GM18498 (cell line): ENCODE measurements at regions not wholly inside any gene's neighbourhood (a gene's known extent, or its start where the extent isn't known, plus 50 kb on each side); places are given as distances from the start of the nearest gene placed in this dataset.

Source experiments
- ATAC-seq: cut with Tn5 transposase; IDR thresholded peaks from one replicate; pipeline ENCODE4 v1.9.1; 2021; ENCODE audit warnings: mild to moderate bottlenecking, moderate library complexity; ENCODE audit not compliant: unreplicated experiment

DNA sequence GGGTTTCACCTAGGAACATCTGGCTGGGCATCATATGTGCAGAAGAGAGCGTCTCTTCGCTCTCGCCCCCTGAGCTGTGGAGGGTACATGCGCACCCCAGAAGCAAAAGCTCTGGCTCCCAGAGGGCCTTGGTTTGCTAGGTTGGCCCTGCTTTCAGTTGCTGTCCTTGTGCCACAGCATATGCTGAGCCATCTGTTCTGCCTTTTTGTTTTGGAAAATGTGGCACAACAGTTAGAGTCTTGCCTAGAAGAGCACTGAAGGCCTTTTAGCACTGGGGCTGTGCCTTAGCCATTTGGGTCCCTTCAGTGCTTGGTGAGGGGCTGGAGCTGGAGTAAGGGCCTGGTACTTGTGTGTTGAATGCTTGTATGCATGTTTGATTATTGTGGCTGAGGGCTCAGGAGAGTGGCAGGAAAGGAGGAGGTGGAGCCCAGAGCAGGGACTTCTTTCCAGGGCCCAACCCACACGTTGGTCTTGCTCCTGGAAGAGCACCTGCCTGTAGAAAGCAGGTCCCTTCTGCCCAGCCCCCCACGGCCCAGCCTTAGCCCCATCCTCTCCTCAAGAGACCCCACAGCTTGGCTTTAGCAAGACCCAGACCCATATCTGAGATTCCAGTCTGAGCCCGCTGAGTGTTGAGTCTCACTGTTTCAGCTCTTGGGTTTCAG, 113.7 kb downstream of the SLC25A47 start:
- no peak for ATAC-seq

GRCh38 chr14:100438271-100438670, 115.1 kb downstream of the SLC25A47 start:
- no peak for ATAC-seq

DNA sequence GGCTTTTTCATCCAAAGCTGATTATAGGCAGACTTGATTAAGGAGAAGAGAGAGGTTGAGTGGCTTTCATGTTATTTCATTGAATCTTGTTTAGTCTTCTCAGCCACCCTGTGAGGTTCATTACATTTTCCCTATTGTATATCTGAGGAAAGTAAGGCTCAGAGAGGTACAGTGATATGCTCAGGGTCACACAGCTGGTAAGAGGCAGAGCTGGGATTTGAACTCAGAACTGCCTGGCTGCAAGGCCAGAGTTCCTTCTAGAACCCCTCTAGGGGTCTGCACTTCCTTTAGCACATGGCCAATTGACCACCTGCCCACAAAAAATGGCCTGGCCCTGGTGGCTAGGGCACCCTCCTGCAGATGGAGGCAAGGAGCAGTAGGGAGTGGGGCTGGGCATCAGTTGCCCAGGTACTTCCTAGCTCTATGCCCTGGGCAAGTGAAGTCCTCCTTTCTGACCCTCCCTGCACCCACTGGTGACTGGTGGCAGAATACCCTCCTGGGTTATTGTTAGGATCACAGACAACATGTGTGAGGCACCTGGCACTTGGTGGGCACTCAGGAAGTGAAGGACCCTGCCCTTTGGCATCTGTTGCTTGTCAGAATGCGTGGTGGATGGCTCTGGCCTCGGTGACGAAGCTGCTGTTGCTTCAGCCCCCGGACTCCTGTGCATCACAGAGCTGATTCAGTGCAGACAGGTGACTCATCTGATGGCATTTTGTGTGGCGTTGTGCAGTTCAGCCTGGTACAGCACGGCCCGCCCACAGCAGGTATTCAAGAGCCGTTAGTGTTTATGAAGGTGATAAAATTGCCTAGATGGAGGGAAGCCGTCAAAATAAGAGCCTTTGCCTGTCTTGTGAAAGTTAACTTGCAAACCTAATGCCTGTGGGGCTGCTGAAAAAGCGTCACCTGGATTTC, 115.8 kb downstream of the SLC25A47 start:
- no peak for ATAC-seq

DNA sequence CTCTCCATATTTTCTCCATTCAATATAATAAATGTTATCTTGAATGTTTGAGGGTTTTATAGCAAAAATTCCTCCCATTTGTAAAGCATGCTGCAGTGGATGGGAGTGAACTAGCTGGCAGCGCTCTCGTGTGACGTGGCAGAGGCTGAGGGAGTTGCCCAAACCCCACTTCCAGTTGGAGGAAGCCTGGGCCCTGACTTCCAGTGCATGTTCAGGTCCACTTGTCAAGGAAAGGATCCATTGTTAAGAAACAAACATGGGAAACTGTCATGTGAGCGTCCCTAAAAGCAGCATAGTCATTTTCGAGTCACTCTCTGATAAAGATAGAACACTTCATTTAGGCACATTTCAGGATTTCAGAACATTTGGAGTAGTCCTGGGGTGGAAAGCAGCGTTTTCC, 116.6 kb downstream of the SLC25A47 start:
- ATAC-seq = no peak

DNA sequence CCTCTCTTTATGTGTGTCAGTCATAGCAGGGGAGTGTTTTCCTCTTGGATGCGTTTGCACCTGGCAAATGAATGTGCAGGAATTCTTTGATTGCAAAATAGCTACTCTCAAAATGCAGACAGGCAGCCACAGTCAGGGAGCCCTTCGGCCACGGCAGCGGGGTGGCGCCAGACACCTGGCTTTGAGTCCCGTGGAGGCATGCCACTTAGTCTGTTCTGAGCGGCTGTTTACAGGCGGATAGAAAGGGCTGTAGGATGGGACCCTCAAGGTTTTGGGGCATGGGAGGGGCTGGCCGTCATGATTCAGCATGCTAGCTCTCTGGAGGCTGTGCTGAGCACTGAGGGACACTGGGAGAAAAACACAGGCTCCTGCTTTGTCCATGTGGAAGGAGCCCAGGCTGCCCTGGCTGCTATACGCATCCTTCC, 117.1 kb downstream of the SLC25A47 start:
- ATAC-seq = no peak

DNA sequence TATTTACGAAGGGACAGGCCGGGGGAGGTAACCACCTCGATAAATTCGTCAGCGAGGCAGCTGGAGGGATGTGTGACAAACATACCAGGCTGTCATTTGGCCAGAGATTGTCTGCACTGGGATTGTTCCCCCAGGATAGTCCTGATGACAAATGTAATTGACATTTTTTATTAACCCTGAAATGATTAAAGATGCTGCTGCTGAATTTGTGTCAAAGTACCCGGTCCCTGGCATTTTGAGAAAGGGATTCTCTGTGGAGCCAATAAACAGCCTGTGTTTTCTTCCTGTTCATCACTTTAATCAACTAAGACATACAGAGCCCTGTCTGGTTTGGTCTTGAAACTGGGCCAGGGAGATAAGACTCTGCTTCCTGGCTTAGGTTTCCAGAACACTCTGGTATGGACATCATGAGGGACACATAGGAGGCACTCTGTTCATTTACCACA, 117.6 kb downstream of the SLC25A47 start:
- ATAC-seq = no peak

DNA sequence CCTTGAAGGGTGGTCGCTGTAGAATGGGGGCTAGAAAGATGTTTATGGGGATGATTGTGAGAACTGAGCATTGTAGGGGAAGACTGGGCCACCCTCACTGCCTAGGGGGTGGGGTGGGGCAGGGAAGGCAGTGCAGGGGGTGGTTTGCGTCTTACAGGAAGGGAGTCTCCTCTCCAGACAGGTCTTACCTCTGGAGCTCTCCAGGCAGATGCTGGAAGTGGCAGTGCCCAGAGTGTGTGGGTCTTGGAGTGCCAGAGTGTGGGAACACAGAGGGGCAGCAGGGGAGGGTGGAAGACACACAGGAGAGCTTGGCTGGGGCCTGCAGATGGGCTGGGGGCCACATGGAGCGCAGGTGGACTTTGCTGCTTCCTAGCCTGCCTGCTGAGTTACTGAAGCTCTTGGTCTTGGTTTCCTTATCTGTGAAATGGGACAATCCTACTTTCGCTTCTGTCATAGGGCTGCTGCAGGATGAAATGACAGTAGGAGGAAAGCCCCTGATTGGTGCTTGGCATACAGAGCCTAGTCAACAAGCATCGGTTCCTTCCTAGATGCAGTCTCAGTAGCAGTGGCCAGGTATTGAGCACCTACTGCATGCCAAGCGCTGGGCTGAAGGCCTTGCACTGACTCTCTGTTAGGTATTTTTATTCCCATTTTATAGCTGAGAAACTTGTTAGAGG, 118.3 kb downstream of the SLC25A47 start:
- no peak for ATAC-seq

- no peak for ATAC-seq
Measured at GRCh38 chr14:100442036-100442435, 118.9 kb downstream of the SLC25A47 start.

DNA sequence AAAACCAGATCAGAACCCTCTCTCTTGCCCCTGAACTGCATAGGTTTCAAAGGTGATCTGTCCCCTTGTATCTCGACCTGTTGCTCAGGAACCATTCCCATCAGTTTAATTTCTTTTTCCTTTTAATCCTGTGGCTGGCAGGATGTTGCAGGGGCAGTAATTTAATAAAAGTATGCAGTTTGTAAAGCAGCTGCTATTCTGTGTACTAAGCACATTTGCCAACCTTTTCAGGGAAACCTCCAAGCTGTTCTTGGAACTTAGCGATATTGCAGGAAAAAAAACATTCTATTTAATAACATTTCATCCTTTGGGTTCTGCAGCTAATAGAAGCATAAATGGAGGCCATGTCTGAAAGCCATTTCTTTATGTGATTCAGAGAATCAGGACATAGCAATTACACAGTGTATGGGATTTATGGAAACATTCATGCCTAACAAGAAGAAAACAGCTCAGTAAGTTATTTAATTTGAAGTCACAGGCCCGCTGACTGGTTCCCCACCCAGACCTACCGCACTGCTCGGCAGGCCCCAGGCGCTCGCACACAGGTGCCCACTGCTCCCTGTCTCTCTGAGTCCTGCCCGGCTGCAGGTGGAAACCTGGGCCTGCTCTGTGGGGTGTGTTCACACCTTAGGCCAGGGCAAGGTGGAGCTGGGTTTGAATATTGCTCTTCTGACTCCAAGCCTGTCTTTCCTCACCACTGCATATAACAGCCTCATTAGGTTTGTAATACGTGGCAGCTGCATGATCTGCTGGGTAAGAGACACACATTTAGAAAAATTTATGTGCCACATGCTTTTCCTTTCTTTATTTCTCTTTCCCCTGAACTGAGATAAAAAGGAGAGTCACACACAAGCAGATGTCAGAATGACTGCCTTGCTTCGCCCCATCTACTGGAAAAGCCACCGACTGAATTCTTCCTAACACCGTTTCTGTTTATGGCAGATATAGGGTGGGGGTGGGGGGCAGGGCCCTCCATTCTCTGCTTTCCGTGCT, 119.7 kb downstream of the SLC25A47 start:
- no peak for ATAC-seq

DNA sequence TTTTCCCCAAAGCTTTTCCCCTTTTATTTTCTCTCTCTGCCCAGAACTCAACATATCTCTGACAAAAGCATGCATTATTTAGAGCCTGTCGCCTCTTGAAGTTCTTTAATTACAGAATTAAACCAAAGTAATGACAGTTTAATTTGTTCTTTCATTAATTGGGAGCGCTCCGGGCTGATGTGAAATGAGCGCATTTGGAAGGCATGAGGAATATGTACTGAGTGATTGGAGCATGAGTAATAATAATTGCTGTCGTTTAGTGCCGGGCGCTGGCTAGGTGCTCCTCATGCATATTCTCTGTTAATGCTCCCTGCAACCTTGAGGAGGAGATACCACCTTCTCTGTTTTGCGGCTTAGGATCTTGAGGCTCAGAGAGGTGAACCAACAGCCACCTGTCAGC, 120.5 kb downstream of the SLC25A47 start:
- no peak for ATAC-seq

- ATAC-seq = no peak
Measured at GRCh38 chr14:100445436-100446088, 122.4 kb downstream of the SLC25A47 start.

- ATAC-seq = no peak
Measured at GRCh38 chr14:100446572-100446971, 123.4 kb downstream of the SLC25A47 start.

DNA sequence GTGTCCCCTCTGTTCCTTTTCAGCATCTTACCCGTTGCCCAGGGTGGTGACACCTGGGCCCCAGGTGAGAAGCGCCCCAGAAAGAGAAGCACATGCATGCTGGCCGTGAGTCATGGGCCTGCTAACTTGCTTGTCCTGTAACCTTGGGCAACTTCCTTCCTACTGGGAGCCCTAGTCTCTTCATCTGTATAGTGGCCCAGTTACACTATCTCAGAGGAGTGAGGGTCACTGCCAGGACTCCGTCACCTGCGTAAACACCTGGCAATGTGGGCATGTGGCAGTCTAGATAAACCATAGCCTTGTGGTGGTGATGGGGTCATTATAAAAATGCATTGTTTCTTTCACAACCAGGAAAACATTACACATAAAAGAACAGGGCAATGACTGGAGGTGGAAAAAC, 125.2 kb downstream of the SLC25A47 start:
- no peak for ATAC-seq

- ATAC-seq = no peak
Measured at GRCh38 chr14:100449225-100449987, 126.3 kb downstream of the SLC25A47 start.

DNA sequence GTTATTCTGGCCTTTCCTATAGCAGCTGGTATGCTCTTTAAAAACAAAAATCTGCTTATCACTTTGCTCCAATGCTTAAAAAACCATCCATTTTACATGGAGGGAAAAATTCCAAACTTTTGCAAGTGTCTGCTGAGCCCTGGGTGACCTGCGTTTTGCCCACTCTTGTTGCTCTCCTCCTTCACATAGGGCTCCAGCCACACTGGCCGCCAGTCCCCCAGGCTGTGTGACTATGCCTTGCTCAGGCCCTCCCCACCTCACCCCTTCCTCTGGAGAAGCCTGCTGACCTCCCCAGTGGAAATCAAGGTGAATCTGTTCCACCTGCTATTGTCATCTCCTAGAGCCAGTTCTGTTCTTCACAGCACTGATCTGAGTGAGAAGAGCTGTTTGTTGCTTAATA, 126.9 kb downstream of the SLC25A47 start:
- no peak for ATAC-seq

GRCh38 chr14:100450736-100451135, 127.6 kb downstream of the SLC25A47 start:
- ATAC-seq = no peak

- no peak for ATAC-seq
Measured at GRCh38 chr14:100451264-100451663, 128.1 kb downstream of the SLC25A47 start.

- no peak for ATAC-seq
Measured at GRCh38 chr14:100453930-100454329, 130.8 kb downstream of the SLC25A47 start.

- ATAC-seq = no peak
Measured at GRCh38 chr14:100454437-100454836, 131.3 kb downstream of the SLC25A47 start.
